ENCODE measurements at regions not wholly inside any gene's neighbourhood (a gene's known extent, or its start where the extent isn't known, plus 50 kb on each side); places are given as distances from the start of the nearest gene placed in this dataset.

GRCh38 chr2:6215053-6215452, 522.9 kb downstream of the SOX11 start:
- TF ChIP-seq, protein P1, sequence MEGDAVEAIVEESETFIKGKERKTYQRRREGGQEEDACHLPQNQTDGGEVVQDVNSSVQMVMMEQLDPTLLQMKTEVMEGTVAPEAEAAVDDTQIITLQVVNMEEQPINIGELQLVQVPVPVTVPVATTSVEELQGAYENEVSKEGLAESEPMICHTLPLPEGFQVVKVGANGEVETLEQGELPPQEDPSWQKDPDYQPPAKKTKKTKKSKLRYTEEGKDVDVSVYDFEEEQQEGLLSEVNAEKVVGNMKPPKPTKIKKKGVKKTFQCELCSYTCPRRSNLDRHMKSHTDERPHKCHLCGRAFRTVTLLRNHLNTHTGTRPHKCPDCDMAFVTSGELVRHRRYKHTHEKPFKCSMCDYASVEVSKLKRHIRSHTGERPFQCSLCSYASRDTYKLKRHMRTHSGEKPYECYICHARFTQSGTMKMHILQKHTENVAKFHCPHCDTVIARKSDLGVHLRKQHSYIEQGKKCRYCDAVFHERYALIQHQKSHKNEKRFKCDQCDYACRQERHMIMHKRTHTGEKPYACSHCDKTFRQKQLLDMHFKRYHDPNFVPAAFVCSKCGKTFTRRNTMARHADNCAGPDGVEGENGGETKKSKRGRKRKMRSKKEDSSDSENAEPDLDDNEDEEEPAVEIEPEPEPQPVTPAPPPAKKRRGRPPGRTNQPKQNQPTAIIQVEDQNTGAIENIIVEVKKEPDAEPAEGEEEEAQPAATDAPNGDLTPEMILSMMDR (conservative IDR thresholded peaks at IDR 0.05 in 1 of 2, IDR thresholded peaks at IDR 0.05 in 1 of 2; ENCODE audit: extremely low read depth in 1 of 2, insufficient read depth in 1 of 2, low read depth in 1 of 2, low read length in 2 of 2): no peak
- no peak for TF ChIP-seq EZH2 (IDR thresholded peaks at IDR 0.05; ENCODE audit: borderline replicate concordance, low read length)
